GM19397 (cell line): ENCODE measurements at regions not wholly inside any gene's neighbourhood (a gene's known extent, or its start where the extent isn't known, plus 50 kb on each side); places are given as distances from the start of the nearest gene placed in this dataset.
"Not testable (repeated sequence)": the region's sequence is repeated elsewhere in the genome, so short reads cannot be mapped to it uniquely, and the experiment has no call there.

Experiments used
- ATAC-seq: cut with Tn5 transposase; IDR thresholded peaks from one replicate; pipeline ENCODE4 v1.9.1; 2021; ENCODE audit warnings: mild to moderate bottlenecking, moderate library complexity; ENCODE audit not compliant: unreplicated experiment

- ATAC-seq: no peak
These were observed 55.0 kb upstream of the IL33 start for GRCh38 chr9:6160579-6160978.

DNA sequence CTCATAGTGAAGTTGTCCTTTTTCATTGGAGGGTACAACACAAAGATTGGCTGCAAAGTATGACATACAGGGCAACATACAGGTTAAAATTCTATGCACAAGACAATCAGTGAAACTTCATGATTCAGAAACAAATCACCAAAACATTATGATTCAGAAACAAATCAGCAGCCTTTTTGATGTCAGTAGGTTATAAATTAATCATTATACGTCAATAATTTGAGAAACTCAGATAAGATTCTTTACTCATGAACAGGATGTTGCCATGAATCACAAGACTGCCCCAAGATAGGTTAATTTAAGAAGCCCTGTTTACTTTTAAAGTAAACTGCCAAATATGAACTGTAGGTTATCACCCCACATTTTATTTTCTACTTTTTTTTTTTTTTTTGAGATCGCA is 62.2 kb upstream of the IL33 start:
- no peak for ATAC-seq

DNA sequence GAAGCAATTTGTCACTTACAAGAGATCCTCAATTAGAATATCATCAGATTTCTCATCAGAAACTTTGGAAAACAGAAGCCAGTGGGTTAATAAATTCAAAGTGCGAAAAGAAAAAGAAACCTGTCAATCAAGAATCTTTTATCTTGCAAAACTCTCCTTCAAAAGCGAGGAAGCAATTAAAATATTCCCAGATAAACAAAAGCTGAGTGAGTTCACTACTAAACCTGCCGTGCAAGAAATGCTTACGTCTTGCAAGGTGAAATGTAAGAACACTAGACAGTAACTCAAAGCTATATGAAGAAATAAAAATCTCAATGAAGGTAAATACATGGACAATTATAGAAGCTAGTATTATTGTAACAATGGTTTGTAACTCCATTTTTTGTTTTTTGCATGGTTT is 62.8 kb upstream of the IL33 start:
- ATAC-seq: no peak

- no peak for ATAC-seq
These were observed 65.1 kb upstream of the IL33 start for GRCh38 chr9:6150483-6150882.

GRCh38 chr9:6149315-6149714 is 66.3 kb upstream of the IL33 start:
- ATAC-seq: no peak

DNA sequence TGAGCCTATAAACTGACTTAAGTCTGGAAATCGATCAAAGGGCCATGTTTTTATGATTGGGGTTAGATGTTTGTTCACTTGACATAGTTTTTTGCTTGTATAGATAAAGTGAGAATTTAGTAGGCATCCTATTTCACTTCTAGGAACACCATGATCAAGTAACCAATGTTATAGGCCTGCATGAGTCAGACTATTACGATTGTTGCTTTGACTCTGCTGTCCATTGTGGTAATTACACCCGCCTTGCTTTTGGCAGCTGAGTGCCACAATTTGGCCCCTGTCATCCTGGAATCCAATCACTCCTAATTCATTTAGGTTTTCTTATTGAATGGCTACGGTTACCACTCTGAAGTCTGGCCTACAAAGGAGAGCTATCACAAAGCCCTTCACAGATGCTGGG is 67.8 kb upstream of the IL33 start:
- no peak for ATAC-seq

DNA sequence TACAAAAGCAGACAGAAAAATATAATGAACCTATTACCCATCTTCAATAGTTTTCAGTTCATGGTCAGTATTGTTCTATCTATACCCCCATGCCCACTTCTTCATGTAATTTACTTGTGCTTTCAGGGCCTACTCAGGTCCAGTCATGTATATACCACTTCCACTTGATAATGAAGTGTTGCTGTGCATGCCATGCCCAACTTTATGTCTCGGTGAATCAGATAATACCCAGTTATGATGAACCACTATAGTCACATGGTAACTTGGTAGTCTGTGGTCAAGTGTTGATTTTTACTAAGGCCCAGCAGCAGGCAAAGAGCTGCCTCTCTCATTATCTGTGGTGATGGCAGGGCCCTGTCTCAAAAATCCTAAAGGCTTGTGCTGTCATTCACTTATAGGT is 70.7 kb upstream of the IL33 start:
- no peak for ATAC-seq

- no peak for ATAC-seq
These were observed 72.7 kb upstream of the IL33 start for GRCh38 chr9:6142799-6143454.

- not testable (repeated sequence) for ATAC-seq
These were observed 79.8 kb upstream of the IL33 start for GRCh38 chr9:6135780-6136179.

GRCh38 chr9:6134661-6135180 is 80.9 kb upstream of the IL33 start:
- no peak for ATAC-seq

- peak; percentile 78 for ATAC-seq
These were observed 82.1 kb upstream of the IL33 start for GRCh38 chr9:6133346-6134063.

GRCh38 chr9:6132650-6133049 is 83.0 kb upstream of the IL33 start:
- ATAC-seq: no peak

DNA sequence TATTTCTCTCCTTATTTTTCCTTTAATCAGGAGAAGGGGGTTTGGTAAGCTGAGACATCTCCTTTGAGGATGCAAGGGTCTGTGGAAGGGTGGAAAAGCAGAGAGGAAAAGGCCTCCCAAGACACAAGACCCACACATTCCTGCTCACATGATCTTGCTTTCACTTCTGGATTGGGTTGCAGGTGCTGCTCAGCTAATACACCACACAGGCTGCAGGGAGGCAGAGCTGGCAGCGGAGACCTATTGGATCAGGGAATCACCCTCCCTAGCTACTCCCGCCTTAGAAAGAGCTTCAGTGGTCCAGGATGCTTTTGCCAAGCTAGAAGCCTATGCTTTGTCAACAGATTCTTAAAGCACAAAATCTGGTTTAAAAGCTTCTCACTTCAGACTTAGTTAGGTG is 87.6 kb upstream of the IL33 start:
- no peak for ATAC-seq

- no peak for ATAC-seq
These were observed 89.2 kb upstream of the IL33 start for GRCh38 chr9:6126377-6126776.

DNA sequence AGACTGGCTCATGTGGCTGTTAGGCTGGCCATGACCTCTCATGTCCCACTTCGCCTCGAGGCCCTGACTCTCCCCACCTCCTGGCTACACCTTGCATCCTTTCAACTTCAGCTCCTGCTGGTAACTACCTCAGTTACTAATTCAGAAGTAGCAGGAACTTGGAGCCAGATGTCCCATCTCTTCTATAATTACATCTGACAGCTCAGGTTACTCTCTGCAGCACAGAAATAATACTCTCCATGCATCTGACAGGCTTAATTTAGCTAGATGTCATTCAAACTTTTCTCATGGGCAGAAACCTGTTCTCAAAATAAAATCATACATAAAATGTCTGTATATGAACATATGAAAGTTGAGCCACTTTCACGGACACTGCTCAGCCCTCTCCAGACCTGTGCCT is 92.2 kb upstream of the IL33 start:
- no peak for ATAC-seq

- ATAC-seq: no peak
These were observed 93.9 kb upstream of the IL33 start for GRCh38 chr9:6121707-6122106.

DNA sequence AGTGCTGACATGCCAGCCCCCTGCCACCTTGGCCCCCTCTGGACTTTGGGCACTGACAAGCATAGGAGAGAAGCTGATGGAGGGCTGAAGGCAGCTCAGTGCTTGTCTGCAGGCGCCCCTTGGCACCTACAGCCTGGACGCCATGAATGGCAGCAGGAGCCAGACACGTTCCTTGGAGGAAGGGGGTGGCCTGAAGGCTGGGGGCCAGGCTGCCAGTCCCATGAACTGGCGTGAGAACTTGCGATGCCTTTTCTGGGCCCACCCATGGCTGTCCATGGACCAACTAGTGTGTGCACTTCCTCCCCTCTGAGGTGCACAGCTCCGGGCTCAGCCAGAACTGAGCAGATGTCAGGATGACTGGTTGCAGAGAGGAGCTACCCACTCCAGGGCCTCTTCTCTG is 99.0 kb upstream of the RANBP6 start:
- ATAC-seq: no peak

DNA sequence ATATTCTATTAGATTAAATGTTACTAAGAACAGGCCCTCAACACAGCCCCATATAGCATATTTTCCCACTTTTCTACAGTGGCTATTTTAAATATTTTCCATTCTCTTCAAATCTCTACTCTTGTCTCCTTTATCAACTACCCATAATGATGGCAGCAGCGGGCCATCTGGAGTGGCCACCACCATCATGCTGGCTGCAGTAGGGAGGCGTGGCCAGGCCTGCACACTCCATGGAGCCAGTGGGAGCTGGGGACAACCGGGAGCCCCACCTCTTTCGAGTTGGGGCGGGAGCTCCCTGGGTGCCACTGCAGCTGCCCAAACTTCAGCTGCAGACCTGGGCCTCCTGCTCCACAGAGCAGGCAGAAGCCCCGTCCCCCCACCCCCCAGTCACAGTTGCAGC is 98.4 kb upstream of the RANBP6 start:
- ATAC-seq: no peak

- no peak for ATAC-seq
These were observed 97.9 kb upstream of the RANBP6 start for GRCh38 chr9:6113312-6113711.

GRCh38 chr9:6109986-6110385 is 94.6 kb upstream of the RANBP6 start:
- no peak for ATAC-seq

DNA sequence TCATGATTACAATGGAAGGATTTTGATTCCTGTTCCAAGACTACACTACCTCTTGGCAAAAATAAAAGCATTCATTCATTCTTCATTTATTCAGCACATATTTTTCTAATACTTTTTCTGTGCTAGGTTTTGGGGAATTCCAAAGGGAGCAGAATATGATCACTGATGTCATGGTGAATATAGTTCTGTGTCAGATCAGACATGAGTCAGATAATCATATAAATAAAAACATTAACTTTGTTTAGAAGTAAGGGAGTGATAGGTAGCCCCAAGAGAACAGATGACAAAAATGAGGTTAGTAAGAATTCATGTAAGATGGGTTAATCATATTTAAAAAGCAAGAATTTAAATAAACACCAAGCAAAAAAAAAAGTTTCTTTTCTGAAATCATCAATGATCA is 94.1 kb upstream of the RANBP6 start:
- no peak for ATAC-seq

DNA sequence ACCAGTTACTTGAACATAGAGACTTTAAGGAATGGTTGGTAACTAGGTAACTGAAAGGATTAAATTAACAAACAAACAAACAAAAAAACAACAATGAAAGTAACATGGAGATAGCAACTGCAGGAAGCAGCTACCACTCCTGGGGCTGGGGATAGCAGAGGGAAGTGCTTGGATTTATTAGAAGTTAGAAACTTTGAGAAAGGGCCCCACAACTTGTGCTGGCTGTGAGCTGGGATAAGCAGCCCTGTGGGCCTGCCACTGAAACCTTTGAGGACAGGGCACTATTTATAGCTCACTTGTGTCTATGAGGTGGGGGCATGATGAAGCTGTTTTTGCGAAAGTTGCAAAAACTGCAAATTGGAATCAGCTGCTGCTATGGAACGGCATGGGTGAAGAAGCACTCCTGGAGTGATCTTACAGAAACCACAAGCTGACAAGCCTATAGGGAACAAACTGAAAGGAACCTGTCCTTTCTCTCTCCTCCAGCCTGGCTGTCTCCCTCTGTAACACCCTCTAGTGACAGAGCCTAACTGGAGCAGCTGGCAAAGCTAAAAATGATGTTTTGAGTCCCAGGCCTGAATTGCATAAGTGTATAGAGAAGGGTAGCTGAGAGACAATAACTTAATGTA is 91.4 kb upstream of the RANBP6 start:
- no peak for ATAC-seq
